Mesendoderm (in vitro differentiated cells): ENCODE measurements at regions not wholly inside any gene's neighbourhood (a gene's known extent, or its start where the extent isn't known, plus 50 kb on each side); places are given as distances from the start of the nearest gene placed in this dataset.
A peak's percentile ranks its signal among the peaks of the same experiment; 100 is the strongest.

Experiments used
- DNase-seq: peaks from one replicate; pipeline ENCODE4 v3.0.0; 2013
- H2AK5ac ChIP-seq: 2 replicates; pipeline ENCODE4 v1.6.1; 2013; ENCODE audit warnings: low read length, inconsistent platforms
- H2BK120ac ChIP-seq: 2 replicates; pipeline ENCODE4 v1.6.1; 2013; ENCODE audit warnings: low read depth, mild to moderate bottlenecking, low read length, moderate library complexity, mixed read lengths
- H2BK15ac ChIP-seq: replicated peaks from 2 replicates; pipeline ENCODE4 v1.6.1; 2013; ENCODE audit warnings: low read depth, mild to moderate bottlenecking, moderate library complexity
- H2BK5ac ChIP-seq: 2 replicates; pipeline ENCODE4 v1.6.1; 2013; ENCODE audit warnings: low read length, inconsistent platforms
- H3K18ac ChIP-seq: 2 replicates; pipeline ENCODE4 v1.6.1; 2013; ENCODE audit warnings: mild to moderate bottlenecking, low read length, mixed read lengths
- H3K23ac ChIP-seq: one replicate; pipeline ENCODE4 v1.6.1; 2013; ENCODE audit warnings: low read length
- H3K27ac ChIP-seq: 2 replicates; pipeline ENCODE4 v1.5.1; 2013; ENCODE audit warnings: low read depth, mild to moderate bottlenecking, inconsistent platforms, low read length, moderate library complexity
- H3K27me3 ChIP-seq: 2 replicates; pipeline ENCODE4 v1.6.1; 2013; ENCODE audit warnings: low read length, control low read depth, mild to moderate bottlenecking, inconsistent platforms; ENCODE audit not compliant: insufficient read depth, poor library complexity
- H3K36me3 ChIP-seq: 2 replicates; pipeline ENCODE4 v1.6.1; 2013; ENCODE audit warnings: low read length, inconsistent platforms; ENCODE audit not compliant: control insufficient read depth, insufficient read depth
- H3K4ac ChIP-seq: one replicate; pipeline ENCODE4 v1.6.1; 2013; ENCODE audit warnings: low read depth, mild to moderate bottlenecking, low read length, moderate library complexity
- H3K4me1 ChIP-seq: 2 replicates; pipeline ENCODE4 v1.6.1; 2013; ENCODE audit warnings: low read depth, low read length, inconsistent platforms; ENCODE audit not compliant: control insufficient read depth
- H3K4me2 ChIP-seq: 2 replicates; pipeline ENCODE4 v1.6.1; 2013; ENCODE audit warnings: low read length
- H3K4me3 ChIP-seq: 2 replicates; pipeline ENCODE4 v1.5.1; 2013; ENCODE audit warnings: mild to moderate bottlenecking, low read length
- H3K56ac ChIP-seq: one replicate; pipeline ENCODE4 v1.6.1; 2013; ENCODE audit warnings: low read length
- H3K79me1 ChIP-seq: 2 replicates; pipeline ENCODE4 v1.6.1; 2013; ENCODE audit warnings: low read length, inconsistent platforms
- H3K79me2 ChIP-seq: 2 replicates; pipeline ENCODE4 v1.6.1; 2013; ENCODE audit warnings: mild to moderate bottlenecking, low read length; ENCODE audit not compliant: control insufficient read depth, insufficient read depth
- H3K9ac ChIP-seq: 2 replicates; pipeline ENCODE4 v1.6.1; 2013; ENCODE audit warnings: low read length, inconsistent platforms
- H4K5ac ChIP-seq: one replicate; pipeline ENCODE4 v1.6.1; 2013; ENCODE audit warnings: low read length
- H4K8ac ChIP-seq: one replicate; pipeline ENCODE4 v1.6.1; 2013; ENCODE audit warnings: low read depth, mild to moderate bottlenecking, control low read depth, low read length, moderate library complexity
- WGBS: extraction: QIAGEN DNeasy Blood & Tissue Kit; methylation state at CpG from one replicate; pipeline ENCODE4 v1.1.7; 2013; ENCODE audit warnings: low lambda C conversion rate, missing lambda C conversion rate; ENCODE audit not compliant: insufficient coverage; ENCODE audit errors: extremely low coverage; 5-methylcytosine and 5-hydroxymethylcytosine counted together

- Histone ChIP-seq H4K8ac (no peak overlapping the region), H3K79me2 (no peaks in the 10 kb centered on the region), H2BK120ac (no peak overlapping the region), H3K79me1 (no peaks in the 10 kb centered on the region), H3K4me2 (no peak overlapping the region), H3K27me3 (no peaks in the 10 kb centered on the region), H3K4me3 (no peak overlapping the region), H3K56ac (no peak overlapping the region), H3K36me3 (no peaks in the 10 kb centered on the region), H3K23ac (no peak overlapping the region), H3K4me1 (no peaks in the 10 kb centered on the region), H2BK15ac (no peak overlapping the region), H4K5ac (no peak overlapping the region), H3K9ac (no peak overlapping the region), H3K18ac (no peak overlapping the region), H2BK5ac (no peak overlapping the region), H2AK5ac (no peak overlapping the region), H3K27ac (no peak overlapping the region), H3K4ac (no peak overlapping the region)
- DNase-seq: no peak
Measured at GRCh38 chr3:66912306-66912705, 85.8 kb upstream of the KBTBD8 start.

DNA sequence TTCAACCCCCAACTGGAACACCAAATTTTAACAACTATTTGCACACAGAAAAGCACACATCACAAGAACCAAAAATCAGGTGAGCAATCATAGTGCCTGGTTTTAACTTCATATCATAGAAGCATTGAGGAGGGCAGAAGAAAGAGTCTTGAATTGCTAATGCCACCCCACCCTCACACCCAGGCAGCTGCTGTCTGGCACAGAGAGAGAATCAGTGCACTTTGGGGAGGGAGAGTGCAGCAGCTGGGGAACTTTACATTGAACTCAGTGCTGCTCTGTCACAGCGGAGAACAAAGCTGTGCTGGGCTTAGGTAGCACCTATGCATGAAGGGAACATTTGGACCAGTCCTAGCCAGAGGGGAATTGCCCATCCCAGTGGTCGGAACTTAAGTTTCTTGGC lies 76.0 kb upstream of the KBTBD8 start:
- WGBS: no CpG with 5 or more reads among the region's 2 CpGs
- Histone ChIP-seq H2BK5ac (no peak overlapping the region), H4K8ac (no peak overlapping the region), H3K23ac (no peak overlapping the region), H2BK15ac (no peak overlapping the region), H3K79me1 (no peaks in the 10 kb centered on the region), H3K4me2 (no peak overlapping the region), H3K4ac (no peak overlapping the region), H3K9ac (no peak overlapping the region), H3K18ac (no peak overlapping the region), H3K36me3 (no peaks in the 10 kb centered on the region), H3K27ac (no peak overlapping the region), H3K27me3 (no peaks in the 10 kb centered on the region), H2AK5ac (no peak overlapping the region), H3K4me3 (no peak overlapping the region), H4K5ac (no peak overlapping the region), H3K4me1 (no peaks in the 10 kb centered on the region), H3K79me2 (no peaks in the 10 kb centered on the region), H3K56ac (no peak overlapping the region), H2BK120ac (no peak overlapping the region)
- DNase-seq: no peak

GRCh38 chr3:66923969-66924368 lies 74.1 kb upstream of the KBTBD8 start:
- no peak for DNase-seq
- Histone ChIP-seq H3K18ac (no peak overlapping the region), H2AK5ac (no peak overlapping the region), H3K23ac (no peak overlapping the region), H4K8ac (no peak overlapping the region), H3K9ac (no peak overlapping the region), H3K27ac (no peak overlapping the region), H3K27me3 (no peaks in the 10 kb centered on the region), H4K5ac (no peak overlapping the region), H2BK15ac (no peak overlapping the region), H2BK5ac (no peak overlapping the region), H3K56ac (no peak overlapping the region), H3K4me1 (no peaks in the 10 kb centered on the region), H2BK120ac (no peak overlapping the region), H3K36me3 (no peaks in the 10 kb centered on the region), H3K4ac (no peak overlapping the region), H3K79me2 (no peaks in the 10 kb centered on the region), H3K79me1 (no peaks in the 10 kb centered on the region), H3K4me3 (no peak overlapping the region), H3K4me2 (no peak overlapping the region)

DNA sequence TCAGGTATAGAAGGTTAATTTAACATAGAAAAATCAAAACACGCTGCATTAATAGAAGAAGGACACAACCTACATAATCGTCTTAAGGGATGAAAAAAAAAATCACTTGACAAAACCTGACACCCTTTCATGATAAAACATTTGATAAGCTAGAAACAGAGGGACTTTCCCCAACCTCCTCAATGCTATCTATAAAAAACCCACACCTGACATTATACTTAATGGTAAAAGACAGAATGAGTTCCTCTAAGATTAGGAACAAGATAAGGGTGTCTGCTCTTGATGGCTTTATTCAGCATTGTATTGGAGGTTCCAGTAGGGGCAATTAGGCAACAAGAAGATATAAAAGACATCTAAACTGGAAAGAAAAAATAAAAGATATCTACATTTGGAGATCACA lies 69.9 kb upstream of the KBTBD8 start:
- H3K4me1 ChIP-seq: peaks cover 6% of the 10 kb centered on the region
- H2BK15ac ChIP-seq: no peak overlapping the region
- H3K4ac ChIP-seq: no peak overlapping the region
- WGBS: no CpG with 5 or more reads among the region's 2 CpGs
- no peak overlapping the region for H2BK120ac ChIP-seq
- no peak overlapping the region for H2BK5ac ChIP-seq
- H3K4me3 ChIP-seq: no peak overlapping the region
- H4K5ac ChIP-seq: no peak overlapping the region
- H3K23ac ChIP-seq: no peak overlapping the region
- H3K4me2 ChIP-seq: no peak overlapping the region
- no peaks in the 10 kb centered on the region for H3K79me1 ChIP-seq
- H3K79me2 ChIP-seq: no peaks in the 10 kb centered on the region
- H3K27me3 ChIP-seq: no peaks in the 10 kb centered on the region
- no peak overlapping the region for H4K8ac ChIP-seq
- peak; percentile 52 for DNase-seq
- H3K27ac ChIP-seq: no peak overlapping the region
- no peak overlapping the region for H2AK5ac ChIP-seq
- H3K56ac ChIP-seq: no peak overlapping the region
- H3K36me3 ChIP-seq: no peaks in the 10 kb centered on the region
- H3K9ac ChIP-seq: no peak overlapping the region
- H3K18ac ChIP-seq: no peak overlapping the region

GRCh38 chr3:66931291-66931690 lies 66.8 kb upstream of the KBTBD8 start:
- no peak overlapping the region for H3K4me3 ChIP-seq
- peaks cover 6% of the 10 kb centered on the region for H3K4me1 ChIP-seq
- H3K9ac ChIP-seq: no peak overlapping the region
- H3K27ac ChIP-seq: no peak overlapping the region
- H2AK5ac ChIP-seq: no peak overlapping the region
- no peak overlapping the region for H3K4ac ChIP-seq
- no peak overlapping the region for H3K23ac ChIP-seq
- no peaks in the 10 kb centered on the region for H3K36me3 ChIP-seq
- H2BK15ac ChIP-seq: no peak overlapping the region
- no peak overlapping the region for H2BK5ac ChIP-seq
- no CpG with 5 or more reads among the region's 5 CpGs for WGBS
- H3K27me3 ChIP-seq: no peaks in the 10 kb centered on the region
- H2BK120ac ChIP-seq: no peak overlapping the region
- no peak overlapping the region for H4K5ac ChIP-seq
- no peak overlapping the region for H3K56ac ChIP-seq
- DNase-seq: no peak
- H3K4me2 ChIP-seq: no peak overlapping the region
- no peak overlapping the region for H3K18ac ChIP-seq
- no peaks in the 10 kb centered on the region for H3K79me2 ChIP-seq
- no peaks in the 10 kb centered on the region for H3K79me1 ChIP-seq
- no peak overlapping the region for H4K8ac ChIP-seq

- H2AK5ac ChIP-seq: no peak overlapping the region
- H3K27me3 ChIP-seq: no peaks in the 10 kb centered on the region
- no peak overlapping the region for H2BK5ac ChIP-seq
- H3K4me3 ChIP-seq: no peak overlapping the region
- H3K56ac ChIP-seq: no peak overlapping the region
- no peak overlapping the region for H2BK120ac ChIP-seq
- H3K4me2 ChIP-seq: no peak overlapping the region
- no peak overlapping the region for H3K9ac ChIP-seq
- no peak overlapping the region for H3K18ac ChIP-seq
- DNase-seq: peak; percentile 50
- H3K36me3 ChIP-seq: no peaks in the 10 kb centered on the region
- no peak overlapping the region for H3K4ac ChIP-seq
- no peak overlapping the region for H4K8ac ChIP-seq
- H3K27ac ChIP-seq: no peak overlapping the region
- WGBS: no CpG with 5 or more reads among the region's 1 CpG
- no peak overlapping the region for H4K5ac ChIP-seq
- peaks cover 6% of the 10 kb centered on the region for H3K4me1 ChIP-seq
- no peak overlapping the region for H2BK15ac ChIP-seq
- no peaks in the 10 kb centered on the region for H3K79me2 ChIP-seq
- H3K79me1 ChIP-seq: no peaks in the 10 kb centered on the region
- H3K23ac ChIP-seq: no peak overlapping the region
Measured at GRCh38 chr3:66931699-66932098, 66.4 kb upstream of the KBTBD8 start.
